ENCODE measurements at regions not wholly inside any gene's neighbourhood (a gene's known extent, or its start where the extent isn't known, plus 50 kb on each side); places are given as distances from the start of the nearest gene placed in this dataset.

- no peak for TF ChIP-seq EZH2phosphoT487 (IDR thresholded peaks at IDR 0.05; ENCODE audit: borderline replicate concordance, low read depth, low read length)
- TF ChIP-seq CTCF (conservative IDR thresholded peaks at IDR 0.05; ENCODE audit: low read length): no peak
These were observed 255.9 kb downstream of the MSRB3 start for GRCh38 chr12:65534238-65534841.

Data from OCI-LY7 (cell line).